ENCODE measurements at regions not wholly inside any gene's neighbourhood (a gene's known extent, or its start where the extent isn't known, plus 50 kb on each side); places are given as distances from the start of the nearest gene placed in this dataset.

GRCh38 chr9:96072930-96073329 is 197.4 kb downstream of the ERCC6L2 start:
- no peak for DNase-seq
- Histone ChIP-seq H3K9me3 (replicated peaks) (no peaks in the 10 kb centered on the region), H3K27ac (replicated peaks) (no peak overlapping the region), H3K4me1 (peaks cover 14% of the 10 kb centered on the region), H3K27me3 (ENCODE audit: low read depth) (no peaks in the 10 kb centered on the region), H3K4me3 (no peak overlapping the region), H3K36me3 (no peaks in the 10 kb centered on the region)
- no peak for TF ChIP-seq CTCF (IDR thresholded peaks at IDR 0.05; ENCODE audit: borderline replicate concordance)
- intact Hi-C loops (cut with micrococcal nuclease) = no loop called here

- DNase-seq = no peak
- H3K27me3 ChIP-seq (ENCODE audit: low read depth) = no peaks in the 10 kb centered on the region
- no peak overlapping the region for H3K27ac ChIP-seq (replicated peaks)
- no peaks in the 10 kb centered on the region for H3K36me3 ChIP-seq
- H3K4me1 ChIP-seq = peaks cover 19% of the 10 kb centered on the region
- no peaks in the 10 kb centered on the region for H3K9me3 ChIP-seq (replicated peaks)
- H3K4me3 ChIP-seq = no peak overlapping the region
- intact Hi-C loops (cut with micrococcal nuclease) = no loop called here
- no peak for TF ChIP-seq CTCF (IDR thresholded peaks at IDR 0.05; ENCODE audit: borderline replicate concordance)
Observed at GRCh38 chr9:96071815-96072124, 196.3 kb downstream of the ERCC6L2 start.

GRCh38 chr9:96071076-96071814 is 195.8 kb downstream of the ERCC6L2 start:
- no peaks in the 10 kb centered on the region for H3K36me3 ChIP-seq
- peaks cover 19% of the 10 kb centered on the region for H3K4me1 ChIP-seq
- H3K27ac ChIP-seq (replicated peaks) = no peak overlapping the region
- H3K4me3 ChIP-seq = no peak overlapping the region
- no peaks in the 10 kb centered on the region for H3K9me3 ChIP-seq (replicated peaks)
- H3K27me3 ChIP-seq (ENCODE audit: low read depth) = no peaks in the 10 kb centered on the region
- intact Hi-C loops (cut with micrococcal nuclease) = no loop called here
- peak; percentile 50 for TF ChIP-seq CTCF (IDR thresholded peaks at IDR 0.05; ENCODE audit: borderline replicate concordance)
- no peak for DNase-seq

- intact Hi-C loops (cut with micrococcal nuclease) = no loop called here
- DNase-seq = no peak
- Histone ChIP-seq H3K9me3 (replicated peaks) (no peaks in the 10 kb centered on the region), H3K27me3 (ENCODE audit: low read depth) (no peaks in the 10 kb centered on the region), H3K36me3 (no peaks in the 10 kb centered on the region), H3K4me1 (peaks cover 19% of the 10 kb centered on the region), H3K27ac (replicated peaks) (no peak overlapping the region), H3K4me3 (no peak overlapping the region)
- no peak for TF ChIP-seq CTCF (IDR thresholded peaks at IDR 0.05; ENCODE audit: borderline replicate concordance)
Observed at GRCh38 chr9:96069629-96070220, 194.2 kb downstream of the ERCC6L2 start.

GRCh38 chr9:96068511-96068910 is 193.0 kb downstream of the ERCC6L2 start:
- Histone ChIP-seq H3K9me3 (replicated peaks) (no peaks in the 10 kb centered on the region), H3K36me3 (no peaks in the 10 kb centered on the region), H3K4me3 (no peak overlapping the region), H3K27me3 (ENCODE audit: low read depth) (no peaks in the 10 kb centered on the region), H3K4me1 (peaks cover 11% of the 10 kb centered on the region), H3K27ac (replicated peaks) (no peak overlapping the region)
- intact Hi-C loops (cut with micrococcal nuclease) = no loop called here
- TF ChIP-seq CTCF (IDR thresholded peaks at IDR 0.05; ENCODE audit: borderline replicate concordance) = no peak
- no peak for DNase-seq

Data from left ventricle myocardium inferior (tissue), 1 donor.